ENCODE measurements at regions not wholly inside any gene's neighbourhood (a gene's known extent, or its start where the extent isn't known, plus 50 kb on each side); places are given as distances from the start of the nearest gene placed in this dataset.

DNA sequence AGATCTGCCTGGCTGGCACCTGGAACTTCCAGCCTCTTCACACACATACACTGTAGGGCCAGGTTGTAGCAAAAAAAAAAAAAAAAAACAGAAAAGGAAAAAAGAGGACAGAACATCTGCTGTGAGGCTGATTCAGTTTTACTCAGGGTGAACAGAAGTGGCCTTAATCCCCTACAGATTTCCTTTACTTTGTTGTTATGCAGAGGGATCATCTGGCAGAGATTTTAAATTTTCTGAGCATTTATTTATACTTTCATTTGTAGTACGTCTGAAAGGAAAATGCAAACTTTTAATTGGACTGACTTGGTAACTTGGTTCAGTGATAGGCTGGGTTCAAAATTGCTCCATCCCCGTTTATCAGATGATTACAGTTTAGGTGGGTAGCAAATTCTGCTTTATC lies 50.8 kb upstream of the PRICKLE1 start:
- TF ChIP-seq, protein P1, sequence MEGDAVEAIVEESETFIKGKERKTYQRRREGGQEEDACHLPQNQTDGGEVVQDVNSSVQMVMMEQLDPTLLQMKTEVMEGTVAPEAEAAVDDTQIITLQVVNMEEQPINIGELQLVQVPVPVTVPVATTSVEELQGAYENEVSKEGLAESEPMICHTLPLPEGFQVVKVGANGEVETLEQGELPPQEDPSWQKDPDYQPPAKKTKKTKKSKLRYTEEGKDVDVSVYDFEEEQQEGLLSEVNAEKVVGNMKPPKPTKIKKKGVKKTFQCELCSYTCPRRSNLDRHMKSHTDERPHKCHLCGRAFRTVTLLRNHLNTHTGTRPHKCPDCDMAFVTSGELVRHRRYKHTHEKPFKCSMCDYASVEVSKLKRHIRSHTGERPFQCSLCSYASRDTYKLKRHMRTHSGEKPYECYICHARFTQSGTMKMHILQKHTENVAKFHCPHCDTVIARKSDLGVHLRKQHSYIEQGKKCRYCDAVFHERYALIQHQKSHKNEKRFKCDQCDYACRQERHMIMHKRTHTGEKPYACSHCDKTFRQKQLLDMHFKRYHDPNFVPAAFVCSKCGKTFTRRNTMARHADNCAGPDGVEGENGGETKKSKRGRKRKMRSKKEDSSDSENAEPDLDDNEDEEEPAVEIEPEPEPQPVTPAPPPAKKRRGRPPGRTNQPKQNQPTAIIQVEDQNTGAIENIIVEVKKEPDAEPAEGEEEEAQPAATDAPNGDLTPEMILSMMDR (conservative IDR thresholded peaks at IDR 0.05; ENCODE audit: low read length) = no peak
- no peak for TF ChIP-seq EZH2phosphoT487 (IDR thresholded peaks at IDR 0.05; ENCODE audit: borderline replicate concordance)
